ENCODE measurements at regions not wholly inside any gene's neighbourhood (a gene's known extent, or its start where the extent isn't known, plus 50 kb on each side); places are given as distances from the start of the nearest gene placed in this dataset.

DNA sequence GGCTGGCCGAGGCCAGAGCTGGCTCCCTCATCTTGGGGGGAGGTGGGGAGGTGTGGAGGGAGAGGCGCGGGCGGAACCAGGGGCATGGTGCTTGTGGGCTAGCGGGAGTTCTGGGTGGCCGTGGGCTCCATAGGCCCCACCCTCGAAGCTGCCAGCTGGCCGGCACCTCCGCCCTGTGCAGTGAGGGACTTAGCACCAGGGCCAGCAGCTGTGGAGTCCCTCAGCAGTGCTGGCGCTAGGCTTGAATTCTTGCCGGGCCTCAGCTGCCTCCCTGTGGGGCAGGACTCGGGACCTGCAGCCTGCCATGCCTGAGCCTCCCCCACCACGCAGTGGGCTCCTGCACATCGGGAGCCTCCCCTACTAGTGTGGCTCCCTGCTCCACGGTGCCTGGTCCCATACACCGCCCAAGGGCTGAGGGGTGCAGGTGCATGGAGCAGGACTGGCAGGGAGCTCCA, 603.3 kb downstream of the PCDH18 start:
- TF ChIP-seq, protein P1, sequence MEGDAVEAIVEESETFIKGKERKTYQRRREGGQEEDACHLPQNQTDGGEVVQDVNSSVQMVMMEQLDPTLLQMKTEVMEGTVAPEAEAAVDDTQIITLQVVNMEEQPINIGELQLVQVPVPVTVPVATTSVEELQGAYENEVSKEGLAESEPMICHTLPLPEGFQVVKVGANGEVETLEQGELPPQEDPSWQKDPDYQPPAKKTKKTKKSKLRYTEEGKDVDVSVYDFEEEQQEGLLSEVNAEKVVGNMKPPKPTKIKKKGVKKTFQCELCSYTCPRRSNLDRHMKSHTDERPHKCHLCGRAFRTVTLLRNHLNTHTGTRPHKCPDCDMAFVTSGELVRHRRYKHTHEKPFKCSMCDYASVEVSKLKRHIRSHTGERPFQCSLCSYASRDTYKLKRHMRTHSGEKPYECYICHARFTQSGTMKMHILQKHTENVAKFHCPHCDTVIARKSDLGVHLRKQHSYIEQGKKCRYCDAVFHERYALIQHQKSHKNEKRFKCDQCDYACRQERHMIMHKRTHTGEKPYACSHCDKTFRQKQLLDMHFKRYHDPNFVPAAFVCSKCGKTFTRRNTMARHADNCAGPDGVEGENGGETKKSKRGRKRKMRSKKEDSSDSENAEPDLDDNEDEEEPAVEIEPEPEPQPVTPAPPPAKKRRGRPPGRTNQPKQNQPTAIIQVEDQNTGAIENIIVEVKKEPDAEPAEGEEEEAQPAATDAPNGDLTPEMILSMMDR (conservative IDR thresholded peaks at IDR 0.05; ENCODE audit: low read depth, low read length): no peak
- TF ChIP-seq RAD21 (IDR thresholded peaks at IDR 0.05; ENCODE audit: low read length) (no peak), MXI1 (IDR thresholded peaks at IDR 0.05; ENCODE audit: borderline replicate concordance, low read depth, low read length) (no peak), CEBPB (IDR thresholded peaks at IDR 0.05; ENCODE audit: low read depth, low read length) (no peak)

All from IMR-90 (cell line).